CD1c-positive myeloid dendritic cell (primary cell): ENCODE measurements at regions not wholly inside any gene's neighbourhood (a gene's known extent, or its start where the extent isn't known, plus 50 kb on each side); places are given as distances from the start of the nearest gene placed in this dataset.

ENCODE experiments used
- DNase-seq: peaks from one replicate; pipeline ENCODE4 v3.0.0-alpha.2; 2016; ENCODE audit errors: extremely low spot score

GRCh38 chr2:67240507-67240906 lies 156.6 kb upstream of the ETAA1 start:
- DNase-seq = no peak

- no peak for DNase-seq
Measured at GRCh38 chr2:67241453-67241852, 155.7 kb upstream of the ETAA1 start.

GRCh38 chr2:67242456-67242855 lies 154.7 kb upstream of the ETAA1 start:
- no peak for DNase-seq

DNA sequence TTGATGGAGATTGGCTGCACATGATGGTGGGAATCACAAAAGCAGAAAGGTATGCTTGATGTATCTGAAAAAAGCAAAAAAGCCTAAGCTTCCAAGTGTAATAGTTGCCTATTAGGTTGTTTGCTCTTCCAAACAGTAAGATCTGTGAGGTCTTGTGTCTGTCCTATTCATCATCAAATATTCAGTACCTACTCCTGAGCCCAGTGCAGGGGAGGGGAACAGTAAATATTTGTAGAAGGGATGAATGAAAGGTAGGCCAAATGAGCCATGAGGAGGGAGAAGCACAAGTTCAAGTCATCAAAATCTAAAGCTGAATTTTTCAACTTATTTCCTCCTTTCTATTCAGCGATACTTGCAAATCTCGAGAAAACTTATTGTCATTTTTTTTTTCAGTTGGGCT lies 153.2 kb upstream of the ETAA1 start:
- DNase-seq = no peak

DNA sequence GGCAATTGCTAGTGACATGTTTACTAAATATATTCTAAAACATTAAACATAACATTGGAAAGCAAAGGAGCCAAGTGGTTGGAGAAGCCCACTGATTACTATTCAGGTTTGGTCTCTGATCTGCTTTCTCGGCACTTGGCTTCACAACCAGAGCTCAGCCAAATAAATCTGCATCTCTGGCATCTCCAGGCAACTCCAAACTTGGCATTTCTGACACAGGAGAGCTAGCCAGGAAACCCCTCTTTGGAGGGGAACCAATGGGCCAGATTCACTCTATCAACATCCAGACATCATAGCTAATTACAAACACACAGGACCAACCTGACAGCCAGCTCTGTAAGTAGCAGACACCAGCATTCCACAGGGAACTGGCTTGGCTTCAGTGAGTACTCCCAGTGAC lies 150.3 kb upstream of the ETAA1 start:
- no peak for DNase-seq

GRCh38 chr2:67251741-67252140 lies 145.4 kb upstream of the ETAA1 start:
- no peak for DNase-seq

DNA sequence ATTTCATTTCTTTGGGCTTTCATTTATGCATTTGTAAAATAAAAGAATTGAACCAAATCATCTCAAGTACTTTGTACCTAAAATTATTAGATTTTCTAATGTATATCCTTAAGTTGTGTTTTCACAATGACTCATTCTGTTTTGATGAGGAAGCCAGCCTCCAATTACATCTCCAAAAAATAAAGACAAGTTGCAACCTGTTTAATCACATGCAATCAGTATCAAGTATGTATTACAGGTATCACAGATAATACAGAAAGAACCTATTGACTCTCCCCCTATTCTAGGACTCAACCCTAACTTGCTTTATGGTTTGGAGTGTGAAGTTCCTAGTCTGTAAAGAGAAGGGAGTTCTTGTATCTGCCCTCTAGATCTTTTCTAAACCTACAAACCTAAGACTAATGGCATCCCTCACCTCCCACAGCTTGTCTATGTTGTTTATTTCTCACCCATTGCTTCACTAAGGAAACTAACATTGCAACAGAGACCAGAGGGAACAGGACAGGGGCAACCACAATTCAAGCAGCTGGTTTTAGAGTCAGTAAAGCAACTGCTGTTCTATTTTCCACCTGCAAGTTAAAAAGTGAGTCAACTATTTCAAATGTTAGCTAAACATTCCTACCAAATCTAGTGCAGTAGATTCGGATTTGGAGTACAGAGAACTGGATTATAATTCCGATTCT lies 141.1 kb upstream of the ETAA1 start:
- DNase-seq = no peak

- no peak for DNase-seq
Measured at GRCh38 chr2:67256892-67257291, 140.2 kb upstream of the ETAA1 start.

DNA sequence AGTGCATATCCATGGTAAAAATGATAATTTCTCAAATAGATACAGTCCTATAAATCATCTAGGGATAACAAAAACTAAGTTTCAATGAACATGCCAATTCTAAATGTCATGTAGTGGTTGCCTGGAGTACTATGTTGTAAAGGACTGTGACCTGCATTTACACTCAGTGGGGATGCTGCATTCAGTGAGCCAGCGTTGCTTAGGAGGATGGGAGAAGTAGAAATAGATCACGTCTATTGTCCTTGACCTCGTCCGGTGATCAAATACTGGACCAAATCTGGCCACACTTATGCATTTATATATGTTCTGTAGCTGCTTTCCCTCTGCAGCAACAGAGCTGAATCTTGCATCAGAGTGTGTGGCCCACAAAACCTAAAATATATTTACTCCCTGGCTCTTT lies 139.0 kb upstream of the ETAA1 start:
- DNase-seq = no peak

- no peak for DNase-seq
Measured at GRCh38 chr2:67258831-67259230, 138.3 kb upstream of the ETAA1 start.

GRCh38 chr2:67259556-67260342 lies 137.4 kb upstream of the ETAA1 start:
- DNase-seq = no peak

DNA sequence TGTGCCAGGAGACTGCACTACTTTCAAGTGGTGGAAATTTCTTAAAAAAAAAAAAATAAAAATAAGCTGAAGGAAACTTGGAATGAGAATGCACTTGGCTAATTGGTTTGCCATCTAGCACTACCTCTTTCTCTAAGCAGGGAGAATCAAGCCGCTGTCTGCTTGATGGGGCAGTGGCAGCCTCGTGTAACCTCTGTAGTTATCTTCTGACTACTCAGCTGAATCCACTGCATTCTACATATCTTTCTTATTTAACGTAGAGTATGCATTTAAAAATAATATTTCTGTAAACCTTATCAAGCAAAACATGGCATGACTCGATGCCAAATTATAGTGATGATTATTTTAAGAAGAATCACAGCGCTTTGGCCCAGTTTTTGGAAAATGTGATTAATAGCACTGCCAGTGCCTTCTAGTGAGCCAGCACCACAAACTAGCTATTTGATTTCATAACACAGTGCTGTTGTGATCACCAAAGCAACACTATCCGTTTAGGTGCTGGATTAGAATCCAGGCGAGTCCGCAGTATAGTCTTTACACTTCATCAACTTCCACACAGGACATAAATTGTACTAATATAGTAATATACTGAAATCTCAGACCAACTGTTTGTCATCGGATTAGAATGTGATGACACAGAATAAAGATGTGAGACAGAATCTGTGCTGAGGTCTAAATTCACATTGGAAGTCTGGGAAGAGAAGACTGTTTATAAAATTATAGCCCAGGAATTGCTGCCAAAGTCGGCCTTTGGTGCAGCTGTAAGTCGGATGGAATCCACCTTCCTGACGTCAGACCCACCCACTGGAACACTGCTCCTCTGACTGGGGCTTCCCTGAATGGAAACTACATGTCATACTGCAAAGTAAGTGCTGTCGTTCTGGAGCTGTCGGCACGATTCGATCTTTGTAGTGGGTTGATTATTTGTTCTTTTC lies 136.5 kb upstream of the ETAA1 start:
- no peak for DNase-seq

DNA sequence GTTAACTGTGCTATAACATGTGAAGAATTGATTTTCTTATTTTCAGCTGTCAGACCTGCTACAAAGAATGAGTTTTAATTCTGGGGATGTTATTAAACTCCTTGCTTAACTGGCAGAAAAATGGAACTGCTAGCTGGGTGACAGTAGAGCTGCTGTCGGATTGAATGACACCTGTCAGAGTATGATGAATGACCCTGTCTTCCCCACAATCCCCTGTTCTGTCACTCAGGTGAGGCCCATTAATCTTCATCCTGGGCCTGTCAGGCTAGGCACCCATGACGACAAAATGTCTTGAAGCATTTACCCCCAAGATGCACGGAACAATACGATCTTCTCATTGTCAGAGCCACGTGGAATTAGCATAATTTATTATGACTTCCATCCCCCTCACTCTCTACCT lies 129.9 kb upstream of the ETAA1 start:
- DNase-seq = no peak

DNA sequence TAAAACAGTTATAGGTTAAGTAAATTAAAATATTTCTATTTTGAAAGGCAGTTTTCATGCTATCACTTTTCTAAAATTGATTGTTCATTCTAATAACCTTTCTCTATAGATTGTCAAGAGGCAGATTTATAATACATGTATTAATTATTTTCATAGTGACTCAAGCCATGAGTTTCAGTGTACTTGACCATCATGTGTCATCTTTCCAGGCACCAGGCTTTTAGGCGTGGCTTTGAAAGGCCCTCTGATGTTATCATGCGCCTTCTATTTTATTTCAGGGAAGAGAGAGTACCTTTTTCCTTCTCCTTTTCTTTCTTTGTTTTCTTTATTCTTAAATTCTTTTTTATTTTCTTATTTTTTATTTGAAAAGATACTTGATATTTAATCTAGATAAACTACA lies 128.3 kb upstream of the ETAA1 start:
- no peak for DNase-seq

DNA sequence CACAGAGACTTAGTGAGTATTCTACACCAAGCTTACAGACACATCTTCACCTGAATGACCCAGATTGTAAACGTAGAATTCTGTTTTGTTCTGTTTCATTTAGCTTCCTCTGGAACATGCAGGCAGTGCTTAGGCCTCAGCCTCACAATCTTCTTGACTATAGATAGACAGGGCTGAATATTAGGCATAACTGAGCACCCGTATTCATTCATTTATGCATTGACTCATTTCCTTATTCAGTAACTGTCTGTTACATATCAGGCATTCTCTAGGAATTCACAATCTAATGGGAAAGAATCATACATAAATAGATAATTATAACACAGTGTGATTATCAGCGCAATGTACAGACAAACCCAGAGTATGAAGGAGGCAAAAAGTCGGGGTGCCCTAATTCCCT lies 124.9 kb upstream of the ETAA1 start:
- no peak for DNase-seq

DNA sequence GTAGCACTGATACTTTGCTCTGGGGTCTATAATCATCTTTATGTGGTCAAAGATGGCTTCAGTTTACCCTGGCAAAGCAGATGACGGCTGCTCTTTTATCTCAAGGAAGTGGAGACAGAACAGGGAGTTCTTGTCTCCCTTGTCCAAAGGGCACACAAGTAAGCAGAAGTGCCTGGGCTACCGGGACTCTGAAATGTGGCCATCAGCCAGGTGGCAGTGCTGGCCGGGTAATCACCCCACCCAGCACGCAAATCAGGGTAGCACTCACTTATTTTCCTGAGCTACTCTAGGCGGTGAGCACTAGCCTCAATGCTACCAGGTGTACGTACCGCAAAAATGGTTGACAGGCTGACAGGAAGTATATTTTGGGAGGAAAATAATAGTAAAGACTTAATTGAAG lies 119.7 kb upstream of the ETAA1 start:
- no peak for DNase-seq

- DNase-seq = no peak
Measured at GRCh38 chr2:67281101-67281500, 116.0 kb upstream of the ETAA1 start.

GRCh38 chr2:67283641-67284040 lies 113.5 kb upstream of the ETAA1 start:
- no peak for DNase-seq

- no peak for DNase-seq
Measured at GRCh38 chr2:67286981-67287759, 110.0 kb upstream of the ETAA1 start.

GRCh38 chr2:67289271-67289670 lies 107.9 kb upstream of the ETAA1 start:
- no peak for DNase-seq

- DNase-seq = no peak
Measured at GRCh38 chr2:67289921-67290371, 107.2 kb upstream of the ETAA1 start.
